ENCODE measurements at regions not wholly inside any gene's neighbourhood (a gene's known extent, or its start where the extent isn't known, plus 50 kb on each side); places are given as distances from the start of the nearest gene placed in this dataset.
"Not testable (repeated sequence)": the region's sequence is repeated elsewhere in the genome, so short reads cannot be mapped to it uniquely, and the experiment has no call there.

DNA sequence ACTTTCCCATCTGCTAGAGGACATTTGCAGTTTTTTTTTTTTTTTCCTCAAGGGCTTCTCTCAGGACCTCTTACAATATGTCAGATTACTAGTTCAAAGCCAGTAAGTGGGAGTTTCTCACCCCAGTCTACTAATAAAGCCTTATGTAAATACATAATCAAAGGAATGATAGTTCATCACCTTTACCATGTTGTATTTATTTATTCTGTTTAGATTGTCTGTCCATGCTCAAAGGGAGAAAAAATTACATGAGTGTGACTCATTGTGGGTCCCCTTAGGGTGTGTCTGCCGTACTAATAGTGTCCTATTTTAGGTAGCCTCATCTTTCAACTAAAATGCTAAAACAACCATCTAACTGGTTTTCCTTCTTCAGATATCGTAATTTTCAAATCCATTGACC lies 917.6 kb downstream of the EPHA3 start:
- no peak for DNase-seq

- DNase-seq, result no peak
Measured at GRCh38 chr3:90026406-90026805, 919.0 kb downstream of the EPHA3 start.

DNA sequence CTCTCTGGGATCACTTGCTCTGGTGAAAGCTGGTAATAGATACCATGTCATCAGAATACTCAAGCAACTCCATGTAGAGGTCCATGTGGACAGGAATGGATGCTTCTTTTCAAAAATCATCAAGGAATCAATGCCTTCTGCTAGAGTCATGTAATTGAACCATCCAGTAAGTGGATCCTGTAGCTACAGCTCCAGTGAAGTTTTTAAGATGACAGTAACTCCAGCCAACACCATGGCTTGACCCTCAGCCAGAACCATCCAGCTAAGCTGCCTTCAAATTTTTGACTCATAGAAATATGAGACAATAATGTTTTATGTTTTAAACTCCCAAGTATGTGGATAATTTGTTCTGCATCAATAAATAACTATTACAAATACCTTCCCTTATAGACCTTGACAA lies 923.7 kb downstream of the EPHA3 start:
- no peak for DNase-seq

- DNase-seq, result no peak
Measured at GRCh38 chr3:90032980-90033641, 925.7 kb downstream of the EPHA3 start.

DNA sequence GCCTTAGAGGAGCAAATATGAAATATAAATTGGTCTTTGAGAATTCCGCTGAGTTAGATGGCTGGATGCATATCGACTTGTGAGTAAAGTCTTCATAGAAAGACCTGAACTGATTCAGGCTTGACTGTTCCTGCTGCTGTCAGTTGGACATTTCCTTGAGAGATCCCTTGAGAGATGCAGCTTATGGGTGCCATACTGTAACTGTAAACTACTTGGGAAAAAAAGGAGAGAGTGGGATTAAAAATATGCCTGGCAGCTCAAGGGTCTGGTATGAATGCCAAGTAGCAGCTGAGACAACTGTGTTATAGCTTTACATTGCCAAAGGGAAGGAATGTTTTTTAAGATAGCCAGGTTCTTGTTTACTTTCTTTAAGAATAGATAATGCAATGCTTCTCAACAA lies 926.6 kb downstream of the EPHA3 start:
- no peak for DNase-seq

DNA sequence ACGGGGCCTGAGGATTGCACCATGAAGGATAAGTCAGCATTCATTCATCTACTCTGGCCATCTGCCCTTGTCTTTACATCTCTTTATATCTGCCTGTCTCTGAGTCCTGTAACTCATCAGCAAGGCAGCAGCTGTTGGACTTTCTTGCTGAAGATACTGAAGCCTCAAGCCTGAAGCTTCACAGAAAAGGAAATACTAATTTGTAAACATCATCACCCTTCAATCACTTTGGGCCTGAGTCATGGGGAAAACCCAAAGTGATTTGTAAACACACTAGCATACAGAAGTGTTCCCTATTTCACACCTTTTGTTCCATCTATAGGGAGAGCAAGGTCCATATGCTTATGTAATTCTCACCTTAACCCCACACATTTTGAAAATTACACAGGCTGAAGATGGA lies 928.2 kb downstream of the EPHA3 start:
- DNase-seq, result no peak

DNA sequence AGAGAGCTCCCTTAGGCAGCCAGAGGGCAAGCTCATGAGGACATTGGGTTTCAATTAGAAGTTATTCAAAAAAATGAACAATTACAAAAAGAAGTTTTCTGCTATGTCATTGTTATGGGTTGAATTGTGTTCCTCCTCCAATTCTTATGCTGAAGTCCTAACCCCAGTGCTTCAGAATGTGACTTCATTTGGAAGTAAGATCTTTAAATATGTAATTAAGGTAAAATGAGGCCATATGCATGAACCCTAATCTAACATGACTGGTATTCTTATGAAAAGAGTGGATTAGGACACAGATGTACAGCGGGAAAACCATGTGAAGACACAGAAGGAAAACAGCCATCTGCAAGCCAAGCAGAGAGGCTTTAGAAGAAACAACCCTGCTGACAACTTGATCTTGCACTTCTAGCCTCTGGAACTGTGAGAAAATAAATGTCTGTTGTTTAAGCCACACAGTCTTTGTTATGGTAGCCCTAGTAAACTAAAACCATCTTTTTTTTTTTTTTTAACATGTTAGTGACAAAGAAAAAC lies 929.6 kb downstream of the EPHA3 start:
- DNase-seq, result no peak

- DNase-seq, result no peak
Measured at GRCh38 chr3:90039994-90040393, 932.6 kb downstream of the EPHA3 start.

DNA sequence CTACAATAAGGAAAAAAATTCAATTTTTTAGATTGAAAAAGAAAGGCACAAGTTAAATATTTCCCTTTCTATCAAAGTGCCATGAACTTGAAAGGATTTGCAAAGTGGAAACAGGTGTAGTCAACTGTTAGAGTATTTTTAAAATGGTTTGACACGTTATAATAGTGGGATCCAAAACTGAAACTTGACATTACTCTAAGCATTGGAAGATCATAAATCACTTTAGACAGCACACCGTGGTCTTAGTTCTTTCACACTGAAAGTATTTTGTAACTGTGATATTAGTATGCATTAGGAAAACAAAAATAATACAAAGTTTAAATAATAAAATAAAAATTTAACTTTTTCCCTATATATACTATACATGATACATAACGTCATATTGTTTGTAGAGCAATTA lies 933.1 kb downstream of the EPHA3 start:
- DNase-seq, result no peak

DNA sequence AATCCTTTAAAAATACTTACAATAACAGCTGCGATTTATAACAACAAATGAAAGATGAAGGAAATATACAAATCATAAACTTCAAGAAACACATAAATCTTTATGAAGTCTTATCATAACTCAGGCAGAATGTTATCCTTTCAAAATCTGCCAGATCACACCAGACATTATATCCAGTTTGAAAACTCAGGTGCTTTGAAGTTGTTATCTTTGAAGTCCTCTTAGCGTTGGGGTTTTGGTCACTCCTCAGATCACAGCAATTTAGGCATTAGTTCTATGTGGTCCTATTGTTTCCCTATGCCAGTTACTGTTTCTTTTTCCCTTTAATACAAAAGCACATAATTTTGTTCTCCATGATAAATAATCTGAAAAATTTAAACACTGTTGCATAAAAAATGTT lies 934.6 kb downstream of the EPHA3 start:
- no peak for DNase-seq

- DNase-seq, result no peak
Measured at GRCh38 chr3:90043287-90043686, 935.9 kb downstream of the EPHA3 start.

DNA sequence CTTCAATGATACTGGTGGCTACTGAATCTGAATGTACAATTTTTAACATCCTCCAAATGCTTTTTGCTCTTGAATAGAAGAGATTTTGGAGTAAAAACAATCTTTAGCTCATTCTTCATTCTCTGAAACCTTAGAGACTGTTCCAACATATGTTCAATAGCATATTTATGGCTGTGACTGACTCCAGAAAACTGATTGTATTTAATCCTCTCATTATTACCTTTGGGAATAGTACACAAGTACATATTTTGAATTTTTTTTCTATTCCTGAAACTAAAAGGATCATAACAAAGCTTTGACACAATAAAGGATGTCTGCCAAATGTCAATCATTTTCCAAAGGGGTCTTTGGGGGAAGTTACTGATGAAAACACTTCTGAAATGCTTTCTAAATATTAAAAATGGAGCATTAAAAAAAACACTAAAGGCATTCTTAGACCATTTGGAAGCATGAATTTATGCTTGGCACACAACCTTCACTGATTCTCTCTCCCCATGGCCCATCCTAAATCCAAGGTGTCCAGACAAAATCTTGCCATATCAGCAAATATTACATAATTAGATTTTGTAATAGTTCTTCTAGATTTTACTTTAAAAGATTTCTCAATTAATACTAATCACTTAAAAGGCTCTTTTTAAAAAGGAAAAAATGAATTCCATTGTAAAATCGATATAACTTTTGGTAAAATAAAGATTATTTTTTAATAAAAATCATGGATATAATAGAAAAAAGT lies 936.8 kb downstream of the EPHA3 start:
- no peak for DNase-seq

DNA sequence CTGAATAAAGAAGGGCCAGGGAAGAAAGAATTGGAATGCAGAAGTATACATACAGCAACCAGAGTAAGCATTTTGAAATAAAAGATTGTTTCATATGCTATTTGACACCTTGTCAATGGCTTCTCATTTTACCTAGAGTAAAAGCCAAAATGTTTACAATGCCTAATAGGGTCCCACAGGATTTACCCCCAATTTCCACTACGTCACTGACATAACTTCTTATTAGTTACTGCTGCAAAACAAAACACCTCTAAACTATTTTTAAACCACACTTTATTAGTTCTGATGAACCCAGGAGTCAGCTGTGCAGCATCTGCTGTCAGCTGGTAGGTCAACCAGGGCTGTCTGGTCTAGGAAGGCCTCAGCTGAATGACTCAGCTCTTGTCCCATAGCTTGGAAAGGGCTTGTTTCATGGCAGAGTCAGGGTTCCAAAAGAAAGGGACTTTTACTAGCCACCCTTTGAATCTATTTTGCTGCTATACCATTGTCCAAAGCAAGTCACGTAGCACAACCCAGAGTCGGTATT lies 945.1 kb downstream of the EPHA3 start:
- no peak for DNase-seq

- DNase-seq, result no peak
Measured at GRCh38 chr3:90054311-90054710, 946.9 kb downstream of the EPHA3 start.

DNA sequence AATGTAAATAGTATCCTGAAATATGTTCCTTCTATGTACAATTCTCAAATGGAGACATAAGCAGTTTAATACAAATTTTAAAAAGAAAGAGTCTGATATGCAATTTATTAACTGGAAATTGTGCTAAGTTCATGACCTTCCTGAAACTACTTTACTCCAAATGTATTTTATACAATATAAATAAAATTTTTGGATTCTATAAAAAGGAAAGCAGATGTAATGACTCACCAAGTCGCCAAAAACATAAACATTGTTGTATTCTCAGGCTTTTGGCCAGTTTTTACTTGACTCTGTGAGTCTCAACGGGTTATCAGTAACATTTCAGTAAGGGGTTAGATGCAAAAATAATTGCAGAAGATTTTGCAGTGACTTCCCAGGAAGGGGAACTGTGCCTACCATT lies 948.2 kb downstream of the EPHA3 start:
- no peak for DNase-seq

- no peak for DNase-seq
Measured at GRCh38 chr3:90056281-90057032, 949.0 kb downstream of the EPHA3 start.

DNA sequence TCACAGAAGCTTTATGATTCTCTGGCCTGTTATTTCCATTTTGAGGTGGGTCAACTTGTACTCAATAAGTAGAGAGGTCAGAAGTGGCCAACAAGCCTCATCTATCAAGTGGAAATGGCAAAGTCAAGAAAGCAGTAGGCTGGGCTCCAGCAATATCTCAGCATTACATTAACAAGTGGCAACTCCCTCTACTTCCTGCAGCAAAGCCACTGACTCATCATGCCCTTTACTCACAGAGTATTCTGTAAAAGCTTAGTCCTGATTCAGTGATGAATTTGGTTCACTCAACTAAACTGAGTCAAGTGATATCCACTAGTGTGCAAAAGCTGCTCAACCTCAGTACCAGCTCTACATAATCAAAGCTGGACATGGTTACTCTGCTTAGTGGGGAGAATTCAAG lies 954.6 kb downstream of the EPHA3 start:
- no peak for DNase-seq

- no peak for DNase-seq
Measured at GRCh38 chr3:90062631-90063200, 955.3 kb downstream of the EPHA3 start.

DNA sequence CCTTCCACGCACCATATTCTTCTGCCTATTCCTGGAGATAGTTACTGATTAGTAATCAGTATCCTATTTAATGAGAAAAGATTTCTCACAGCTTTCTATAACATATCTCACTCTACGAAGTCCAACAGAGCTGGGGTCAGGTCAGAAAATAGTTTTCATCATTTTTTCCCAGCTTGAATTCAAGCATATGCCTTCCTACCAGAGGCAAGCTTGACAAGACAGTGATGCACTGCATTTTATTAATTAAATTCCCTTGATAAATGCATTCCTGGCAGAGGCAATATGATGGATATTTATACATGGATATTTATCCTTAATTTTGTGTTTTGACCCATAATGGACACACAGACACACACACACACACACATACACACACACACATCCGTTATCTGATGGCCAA lies 961.4 kb downstream of the EPHA3 start:
- DNase-seq, result no peak

DNA sequence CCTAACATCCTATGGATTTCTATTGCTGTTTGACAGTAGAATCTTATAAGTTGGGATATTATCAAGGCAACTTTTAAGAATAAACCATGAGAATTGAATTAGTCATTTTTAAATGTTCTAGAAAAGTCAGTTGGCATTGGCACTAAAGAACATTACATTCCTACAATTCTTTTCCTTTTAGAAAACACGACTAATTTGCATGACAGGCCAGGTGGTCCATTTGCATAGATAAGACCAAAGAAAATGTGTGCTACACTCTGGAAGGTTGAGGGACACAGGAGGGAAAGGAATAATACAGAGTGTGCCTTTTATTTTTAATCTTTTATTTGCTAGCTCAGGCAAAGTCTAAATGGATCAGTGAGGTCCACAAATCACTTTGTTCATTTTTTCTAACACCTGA lies 962.3 kb downstream of the EPHA3 start:
- no peak for DNase-seq

- no peak for DNase-seq
Measured at GRCh38 chr3:90076136-90076535, 968.7 kb downstream of the EPHA3 start.

DNA sequence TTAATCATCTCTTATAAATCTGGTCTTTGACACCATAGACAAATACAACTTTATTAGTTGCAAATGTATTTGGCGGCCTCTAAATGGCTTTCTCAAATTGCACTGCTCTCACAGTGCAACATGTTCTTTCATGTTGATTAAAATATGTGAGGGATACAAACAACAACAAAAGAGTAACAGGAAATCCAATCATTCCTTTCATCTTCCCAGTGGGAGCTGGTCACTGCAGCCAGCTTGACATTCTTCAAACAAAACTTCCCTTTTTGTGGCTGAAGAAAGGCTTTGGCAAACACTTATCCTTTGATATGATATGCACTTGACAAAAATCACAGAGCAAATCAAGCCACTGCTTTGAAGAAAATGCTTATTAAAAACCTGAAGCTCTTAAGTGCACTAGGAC lies 973.6 kb downstream of the EPHA3 start:
- no peak for DNase-seq

GRCh38 chr3:90086297-90086696 lies 978.9 kb downstream of the EPHA3 start:
- DNase-seq, result not testable (repeated sequence)
